Ureter (tissue), 1 donor: ENCODE measurements at regions not wholly inside any gene's neighbourhood (a gene's known extent, or its start where the extent isn't known, plus 50 kb on each side); places are given as distances from the start of the nearest gene placed in this dataset.
"Not testable (repeated sequence)": the region's sequence is repeated elsewhere in the genome, so short reads cannot be mapped to it uniquely, and the experiment has no call there.

Experiments used
- DNase-seq: peaks from one replicate; pipeline ENCODE4 v3.0.0-alpha.2; 2020; ENCODE audit warnings: low spot score
- donor health status: DM: yes; HTN: yes; CAD: no.

- no peak for DNase-seq
These were observed 60.3 kb downstream of the EOMES start for GRCh38 chr3:27661797-27662196.

GRCh38 chr3:27659279-27660021 is 62.7 kb downstream of the EOMES start:
- DNase-seq: no peak

- DNase-seq: no peak
These were observed 63.4 kb downstream of the EOMES start for GRCh38 chr3:27658741-27659140.

GRCh38 chr3:27657871-27658270 is 64.3 kb downstream of the EOMES start:
- DNase-seq: no peak

GRCh38 chr3:27657404-27657803 is 64.7 kb downstream of the EOMES start:
- no peak for DNase-seq

GRCh38 chr3:27656790-27657189 is 65.3 kb downstream of the EOMES start:
- no peak for DNase-seq

- no peak for DNase-seq
These were observed 66.6 kb downstream of the EOMES start for GRCh38 chr3:27655547-27655946.

GRCh38 chr3:27653803-27654558 is 68.1 kb downstream of the EOMES start:
- DNase-seq: no peak

GRCh38 chr3:27649277-27649676 is 72.8 kb downstream of the EOMES start:
- no peak for DNase-seq

- no peak for DNase-seq
These were observed 75.2 kb downstream of the EOMES start for GRCh38 chr3:27646896-27647295.

GRCh38 chr3:27644941-27645340 is 77.2 kb downstream of the EOMES start:
- no peak for DNase-seq

- no peak for DNase-seq
These were observed 78.8 kb downstream of the EOMES start for GRCh38 chr3:27643355-27643754.

GRCh38 chr3:27642796-27643195 is 79.3 kb downstream of the EOMES start:
- no peak for DNase-seq

- no peak for DNase-seq
These were observed 80.1 kb downstream of the EOMES start for GRCh38 chr3:27641888-27642601.

GRCh38 chr3:27641271-27641800 is 80.8 kb downstream of the EOMES start:
- no peak for DNase-seq

GRCh38 chr3:27639271-27639670 is 82.9 kb downstream of the EOMES start:
- no peak for DNase-seq

- DNase-seq: no peak
These were observed 83.5 kb downstream of the EOMES start for GRCh38 chr3:27638594-27638993.

GRCh38 chr3:27637346-27637995 is 84.7 kb downstream of the EOMES start:
- no peak for DNase-seq

GRCh38 chr3:27635006-27635405 is 87.1 kb downstream of the EOMES start:
- DNase-seq: not testable (repeated sequence)

GRCh38 chr3:27633224-27633545 is 88.9 kb downstream of the EOMES start:
- DNase-seq: no peak

GRCh38 chr3:27632431-27633223 is 89.5 kb downstream of the EOMES start:
- DNase-seq: peak; percentile 48
